DND-41 (cell line): ENCODE measurements at regions not wholly inside any gene's neighbourhood (a gene's known extent, or its start where the extent isn't known, plus 50 kb on each side); places are given as distances from the start of the nearest gene placed in this dataset.

Experiments used
- ATAC-seq: fragments of 200-7000 bp; cut with Tn5 transposase; 3 replicates; pipeline ENCODE4 v1.9.1; 2021; ENCODE audit warnings: low read depth; ENCODE audit not compliant: insufficient read depth
- DNase-seq: peaks from one replicate; pipeline ENCODE4 v3.0.0-alpha.2; 2020
- H2AFZ ChIP-seq: 2 replicates; pipeline ENCODE4 v1.6.0; 2012; ENCODE audit warnings: low read depth, low read length
- H3K27ac ChIP-seq: 2 replicates; pipeline ENCODE4 v1.5.1; 2012; ENCODE audit warnings: low read length, inconsistent platforms
- H3K27me3 ChIP-seq: fragments of 200-600 bp; sonication (generic); 2 replicates; pipeline ENCODE4 v1.6.0; 2012; ENCODE audit warnings: low read length, mild to moderate bottlenecking, inconsistent platforms; ENCODE audit not compliant: insufficient read depth, poor library complexity
- H3K36me3 ChIP-seq: 2 replicates; pipeline ENCODE4 v1.5.1; 2012; ENCODE audit warnings: low read length, inconsistent platforms; ENCODE audit not compliant: insufficient read depth
- H3K4me1 ChIP-seq: 2 replicates; pipeline ENCODE4 v1.5.1; 2012; ENCODE audit warnings: mild to moderate bottlenecking, low read length; ENCODE audit not compliant: insufficient read depth
- H3K4me2 ChIP-seq: 2 replicates; pipeline ENCODE4 v1.6.0; 2012; ENCODE audit warnings: mild to moderate bottlenecking, moderate library complexity, low read length, inconsistent platforms; ENCODE audit not compliant: insufficient read depth
- H3K4me3 ChIP-seq, 2 experiments: fragments of 200-600 bp in 1 of 2; shearing (Covaris generic) in 1 of 2; 2 replicates each; pipeline ENCODE4 v1.5.1; 2012 to 2016; ENCODE audit warnings: inconsistent platforms in 2 of 2, low read length in 2 of 2, mild to moderate bottlenecking in 2 of 2, low read depth in 1 of 2, moderate library complexity in 1 of 2
- H3K79me2 ChIP-seq: 2 replicates; pipeline ENCODE4 v1.6.0; 2012; ENCODE audit warnings: low read length, inconsistent platforms; ENCODE audit not compliant: insufficient read depth
- H3K9ac ChIP-seq: 2 replicates; pipeline ENCODE4 v1.6.0; 2012; ENCODE audit warnings: low read depth, mild to moderate bottlenecking, inconsistent platforms, low read length, moderate library complexity
- H3K9me3 ChIP-seq: 2 replicates; pipeline ENCODE4 v1.5.1; 2012; ENCODE audit warnings: low read length, moderate library complexity, mild to moderate bottlenecking, inconsistent platforms; ENCODE audit not compliant: insufficient read depth, severe bottlenecking
- H4K20me1 ChIP-seq: 2 replicates; pipeline ENCODE4 v1.6.0; 2012; ENCODE audit warnings: low read length; ENCODE audit not compliant: insufficient read depth
- CTCF ChIP-seq: IDR thresholded peaks from 2 replicates; pipeline ENCODE4 v1.5.1; 2012; ENCODE audit warnings: borderline replicate concordance, low read length, moderate library complexity, mild to moderate bottlenecking; ENCODE audit not compliant: poor library complexity, severe bottlenecking; ENCODE audit errors: extremely low read depth
- EZH2 ChIP-seq: IDR thresholded peaks from 3 replicates; pipeline ENCODE4 v1.6.1; 2012; ENCODE audit warnings: borderline replicate concordance, low read depth, mild to moderate bottlenecking, moderate library complexity, low read length, inconsistent platforms; ENCODE audit not compliant: severe bottlenecking

GRCh38 chr2:194411221-194411620 lies 1245.8 kb upstream of the SLC39A10 start:
- Histone ChIP-seq H3K4me1 (no peaks in the 10 kb centered on the region), H3K9ac (no peak overlapping the region), H3K4me2 (no peak overlapping the region), H4K20me1 (no peaks in the 10 kb centered on the region), H3K9me3 (no peaks in the 10 kb centered on the region), H3K27me3 (no peaks in the 10 kb centered on the region), H3K27ac (no peak overlapping the region), H3K36me3 (no peaks in the 10 kb centered on the region), H3K4me3 (no peak overlapping the region), H3K79me2 (no peaks in the 10 kb centered on the region), H2AFZ (no peak overlapping the region)
- DNase-seq: no peak
- ATAC-seq: no peak
- TF ChIP-seq EZH2: no peak
- TF ChIP-seq CTCF: no peak

GRCh38 chr2:194395818-194396217 lies 1261.2 kb upstream of the SLC39A10 start:
- Histone ChIP-seq H3K4me3 (no peak overlapping the region), H3K9ac (no peak overlapping the region), H3K9me3 (no peaks in the 10 kb centered on the region), H2AFZ (no peak overlapping the region), H3K27ac (no peak overlapping the region), H4K20me1 (no peaks in the 10 kb centered on the region), H3K36me3 (no peaks in the 10 kb centered on the region), H3K4me2 (no peak overlapping the region), H3K27me3 (no peaks in the 10 kb centered on the region), H3K79me2 (no peaks in the 10 kb centered on the region), H3K4me1 (no peaks in the 10 kb centered on the region)
- no peak for DNase-seq
- ATAC-seq: no peak
- TF ChIP-seq CTCF (no peak), EZH2 (no peak)

- Histone ChIP-seq H3K27me3 (no peaks in the 10 kb centered on the region), H3K4me2 (no peak overlapping the region), H2AFZ (no peak overlapping the region), H3K27ac (no peak overlapping the region), H4K20me1 (no peaks in the 10 kb centered on the region), H3K79me2 (no peaks in the 10 kb centered on the region), H3K9ac (no peak overlapping the region), H3K4me1 (no peaks in the 10 kb centered on the region), H3K9me3 (peaks cover 37% of the 10 kb centered on the region), H3K36me3 (no peaks in the 10 kb centered on the region), H3K4me3 (no peak overlapping the region)
- DNase-seq (no peak), ATAC-seq (no peak)
- TF ChIP-seq CTCF (no peak), EZH2 (no peak)
Measured at GRCh38 chr2:194385376-194385775, 1271.7 kb upstream of the SLC39A10 start.

GRCh38 chr2:194383401-194383800 lies 1273.6 kb upstream of the SLC39A10 start:
- Histone ChIP-seq H4K20me1 (no peaks in the 10 kb centered on the region), H3K9me3 (peaks cover 34% of the 10 kb centered on the region), H3K27me3 (no peaks in the 10 kb centered on the region), H2AFZ (no peak overlapping the region), H3K4me3 (no peak overlapping the region), H3K79me2 (no peaks in the 10 kb centered on the region), H3K4me2 (no peak overlapping the region), H3K36me3 (no peaks in the 10 kb centered on the region), H3K27ac (no peak overlapping the region), H3K9ac (no peak overlapping the region), H3K4me1 (no peaks in the 10 kb centered on the region)
- DNase-seq: peak; percentile 35
- no peak for TF ChIP-seq CTCF
- no peak for TF ChIP-seq EZH2
- no peak for ATAC-seq
